Dendritic cell treated with granulocyte-macrophage colony-stimulating factor and Interleukin-4, amounts not matched to agents 40 ng/mL and 50 ng/mL, for 4 days (primary cell): ENCODE measurements at regions not wholly inside any gene's neighbourhood (a gene's known extent, or its start where the extent isn't known, plus 50 kb on each side); places are given as distances from the start of the nearest gene placed in this dataset.
A peak's percentile ranks its signal among the peaks of the same experiment; 100 is the strongest.

Experiments used
- H3K27ac Mint-ChIP-seq: one replicate; pipeline ENCODE4 v1.8.0; 2022; ENCODE audit warnings: mild to moderate bottlenecking, mixed read lengths
- H3K27me3 Mint-ChIP-seq: one replicate; pipeline ENCODE4 v1.8.0; 2022; ENCODE audit warnings: mild to moderate bottlenecking, mixed read lengths
- H3K36me3 Mint-ChIP-seq: one replicate; pipeline ENCODE4 v1.8.0; 2022; ENCODE audit warnings: low read depth, mixed read lengths
- H3K4me1 Mint-ChIP-seq: one replicate; pipeline ENCODE4 v1.8.0; 2022; ENCODE audit warnings: low read depth, mixed read lengths
- H3K4me3 Mint-ChIP-seq: one replicate; pipeline ENCODE4 v1.8.0; 2022; ENCODE audit warnings: mild to moderate bottlenecking, moderate library complexity, mixed read lengths
- H3K9me3 Mint-ChIP-seq: one replicate; pipeline ENCODE4 v1.8.0; 2022; ENCODE audit warnings: mixed read lengths
- intact Hi-C: fragments of 100-400 bp; cut with micrococcal nuclease; formaldehyde crosslinking; loops from one replicate; pipeline ENCODE4 v1.15.0; 2022

DNA sequence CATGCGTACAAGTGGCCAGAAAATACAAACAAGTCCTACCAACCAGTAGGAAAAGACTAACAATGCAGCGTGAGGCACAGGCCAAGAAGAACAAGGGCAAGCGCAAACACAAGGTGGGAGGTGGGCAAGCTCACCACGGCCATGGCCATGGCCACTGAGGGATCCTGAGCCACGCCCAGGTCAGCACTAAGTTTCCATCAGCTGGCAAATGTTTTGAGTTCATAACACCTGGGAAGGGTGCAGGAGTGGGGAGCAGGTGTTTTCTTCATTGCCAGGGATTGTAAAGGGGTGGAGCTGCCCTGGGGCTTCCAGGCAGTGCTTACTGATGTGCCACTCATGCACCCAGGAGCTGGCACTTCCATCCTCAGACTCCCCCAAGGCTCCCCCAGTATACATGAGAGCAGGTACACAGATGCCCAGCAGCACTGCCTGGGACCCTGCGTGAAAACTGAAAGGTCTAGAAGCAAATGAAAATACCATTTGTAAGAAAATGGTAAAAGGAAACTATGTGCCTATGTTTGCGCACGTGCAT is 139.2 kb upstream of the RET start:
- H3K4me1 Mint-ChIP-seq, result peaks cover 33% of the 10 kb centered on the region
- H3K27ac Mint-ChIP-seq, result no peak overlapping the region
- no peaks in the 10 kb centered on the region for H3K9me3 Mint-ChIP-seq
- H3K27me3 Mint-ChIP-seq, result peaks cover 27% of the 10 kb centered on the region
- intact Hi-C loops, result no loop called here
- no peaks in the 10 kb centered on the region for H3K36me3 Mint-ChIP-seq
- no peak overlapping the region for H3K4me3 Mint-ChIP-seq

DNA sequence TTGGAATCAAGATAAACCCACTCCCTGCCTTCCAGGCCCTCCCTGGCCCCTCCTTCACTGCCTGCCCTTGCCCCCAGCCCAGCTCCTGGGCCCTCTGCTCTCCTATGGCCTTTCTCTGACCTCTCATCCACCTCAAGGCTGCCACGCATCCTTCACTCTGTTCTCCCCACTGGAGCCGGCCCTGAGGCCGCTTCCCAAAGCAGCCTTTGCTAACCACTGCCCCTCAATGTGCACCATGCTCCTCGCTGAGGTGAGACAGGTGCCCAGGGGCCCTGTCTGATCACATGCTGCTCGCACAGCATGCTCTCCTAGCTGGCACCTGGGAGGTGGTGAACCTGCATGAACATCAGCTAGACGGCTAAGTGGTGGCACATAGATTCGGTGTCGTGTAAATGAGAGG is 138.5 kb upstream of the RET start:
- peaks cover 22% of the 10 kb centered on the region for H3K27me3 Mint-ChIP-seq
- peaks cover 28% of the 10 kb centered on the region for H3K4me1 Mint-ChIP-seq
- no peak overlapping the region for H3K27ac Mint-ChIP-seq
- no peaks in the 10 kb centered on the region for H3K36me3 Mint-ChIP-seq
- intact Hi-C loops, result no loop called here
- no peaks in the 10 kb centered on the region for H3K9me3 Mint-ChIP-seq
- no peak overlapping the region for H3K4me3 Mint-ChIP-seq

DNA sequence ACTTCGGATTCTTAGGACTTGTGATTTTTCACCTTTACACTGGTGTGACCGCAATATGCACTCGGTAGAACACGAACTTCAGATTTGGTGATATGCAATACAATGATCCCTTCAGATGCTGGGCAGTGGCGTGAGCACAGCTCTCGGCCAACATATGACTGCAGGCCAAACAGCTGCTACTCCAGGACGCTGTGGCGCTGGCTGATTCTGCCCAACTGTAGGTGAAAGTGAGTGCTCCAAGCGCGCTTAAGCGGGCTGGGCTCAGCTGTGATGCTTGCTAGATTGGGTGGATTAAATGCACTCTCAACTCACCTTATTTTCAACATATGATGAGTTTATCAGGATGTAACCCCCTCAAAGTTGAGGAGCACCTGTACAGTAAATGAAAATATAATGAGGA is 137.6 kb upstream of the RET start:
- Mint-ChIP-seq H3K36me3 (no peaks in the 10 kb centered on the region), H3K4me1 (peaks cover 28% of the 10 kb centered on the region), H3K27ac (no peak overlapping the region), H3K9me3 (no peaks in the 10 kb centered on the region), H3K27me3 (peaks cover 13% of the 10 kb centered on the region), H3K4me3 (no peak overlapping the region)
- intact Hi-C loops, result no loop called here

DNA sequence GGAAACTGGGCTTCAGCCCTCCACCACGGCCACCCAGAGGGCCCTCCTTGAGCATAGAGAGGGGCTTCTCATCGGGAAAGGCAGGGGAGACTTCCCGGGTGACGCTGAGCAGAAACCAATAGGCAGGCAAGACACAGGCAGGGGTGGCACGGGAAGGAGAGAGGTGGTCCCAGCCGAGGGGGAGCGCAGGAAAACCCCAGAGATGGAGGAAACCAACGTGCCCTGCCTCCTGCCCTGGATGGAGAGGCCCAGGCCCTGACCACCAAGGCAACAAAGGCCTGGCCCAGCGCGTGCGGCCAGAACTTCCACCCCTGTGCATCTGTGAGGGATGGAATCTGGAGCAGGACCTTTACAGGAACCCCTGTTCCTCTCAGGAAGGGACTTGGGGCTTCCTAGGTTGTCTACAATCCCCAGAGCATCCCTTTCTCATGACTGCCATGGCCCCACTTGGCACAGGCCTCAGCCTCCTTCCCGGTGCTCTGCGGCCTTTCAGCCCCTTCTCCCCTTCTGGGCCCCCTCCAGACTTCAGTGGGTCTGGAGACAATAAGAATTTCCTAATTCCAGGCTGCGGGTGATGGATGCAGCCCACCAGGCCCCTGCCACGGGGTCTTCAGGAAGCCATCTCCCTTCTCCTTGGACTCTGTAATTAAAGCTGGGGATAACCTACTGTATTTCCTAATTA is 137.0 kb upstream of the RET start:
- Mint-ChIP-seq H3K27me3 (peaks cover 7% of the 10 kb centered on the region), H3K36me3 (no peaks in the 10 kb centered on the region)
- intact Hi-C loops, result no loop called here

DNA sequence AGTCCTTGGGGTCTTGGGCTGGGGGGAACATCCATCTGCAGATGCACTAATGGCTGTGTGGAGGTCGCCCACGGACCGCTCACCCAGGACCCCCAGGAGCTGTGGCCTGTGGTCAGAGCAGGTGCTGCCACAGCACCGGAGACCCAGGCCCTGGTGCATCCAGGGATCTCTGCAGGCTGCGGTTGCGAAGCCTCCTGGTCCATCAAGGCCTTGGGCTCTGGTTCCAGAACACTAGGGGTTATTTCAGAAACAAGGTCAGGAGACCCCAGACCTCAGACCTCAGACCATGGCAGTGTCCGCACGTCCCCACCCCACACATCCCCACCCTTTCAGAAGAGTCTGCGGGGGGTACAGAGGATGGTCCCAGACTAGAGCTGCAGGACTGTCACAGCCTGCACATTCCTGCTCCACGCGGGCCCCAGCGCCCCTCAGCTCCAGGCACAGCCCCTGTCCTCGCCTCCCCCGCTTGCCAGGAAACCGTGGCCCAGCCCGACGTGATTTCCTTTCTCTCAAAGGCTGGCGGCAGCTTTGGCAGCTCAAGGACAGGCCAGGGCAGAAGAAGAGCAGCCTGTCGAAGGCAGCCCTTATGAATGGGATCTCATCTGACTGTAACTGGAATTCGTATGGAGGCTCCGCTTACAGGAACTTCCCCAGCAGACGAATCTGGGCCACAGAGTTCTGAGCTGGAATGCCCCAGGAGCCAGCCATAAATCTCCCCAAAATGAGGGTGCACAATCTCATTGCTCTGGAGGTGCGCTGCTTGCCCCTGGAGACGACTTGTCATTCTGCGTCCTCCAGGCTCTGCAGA is 136.2 kb upstream of the RET start:
- Mint-ChIP-seq H3K27ac (no peak overlapping the region), H3K4me1 (peaks cover 23% of the 10 kb centered on the region), H3K9me3 (no peaks in the 10 kb centered on the region), H3K4me3 (no peak overlapping the region), H3K36me3 (no peaks in the 10 kb centered on the region), H3K27me3 (peaks cover 2% of the 10 kb centered on the region)
- intact Hi-C loops, result no loop called here

More for the DNA sequence above, 137.0 kb upstream of the RET start:
- H3K4me1 Mint-ChIP-seq, result peaks cover 24% of the 10 kb centered on the region
- no peak overlapping the region for H3K4me3 Mint-ChIP-seq
- H3K27ac Mint-ChIP-seq, result no peak overlapping the region
- H3K9me3 Mint-ChIP-seq, result no peaks in the 10 kb centered on the region

DNA sequence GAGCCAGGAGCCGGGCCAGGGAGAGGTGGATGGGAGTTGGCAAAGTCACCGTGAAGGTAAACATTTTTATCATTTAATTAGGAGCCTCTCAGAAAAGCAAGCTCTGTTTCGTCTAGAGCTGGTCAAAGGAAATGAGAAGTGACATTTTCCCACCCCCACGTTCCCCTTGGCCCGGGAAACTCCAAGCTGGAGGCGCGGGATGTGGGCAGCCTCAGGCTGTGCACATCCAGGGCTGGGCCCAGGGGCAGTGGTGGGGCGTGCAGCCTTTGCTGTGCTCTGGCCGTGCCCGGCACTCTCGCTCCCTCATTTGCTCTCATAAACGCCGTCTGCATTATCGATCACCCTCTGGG is 135.6 kb upstream of the RET start:
- H3K4me3 Mint-ChIP-seq, result no peak overlapping the region
- intact Hi-C loops, result no loop called here

DNA sequence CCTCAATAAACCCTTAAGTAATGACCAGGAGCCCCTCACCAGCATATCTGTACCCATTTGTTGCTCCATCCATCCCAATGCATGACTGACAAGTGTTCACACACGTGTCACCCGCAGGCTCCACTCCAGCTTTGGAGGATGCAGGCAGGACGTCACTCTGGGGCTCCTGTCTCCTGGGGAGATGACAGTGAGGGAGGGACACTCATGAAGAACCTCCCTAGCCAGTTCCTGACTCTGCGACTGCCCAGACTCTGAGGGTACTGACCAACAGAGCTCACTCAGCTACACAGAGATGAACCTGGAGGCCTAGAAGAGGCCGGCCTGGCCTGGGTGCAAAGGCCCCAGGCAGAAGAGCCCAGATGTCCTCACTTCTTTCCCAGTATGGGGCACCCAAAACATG is 135.1 kb upstream of the RET start:
- intact Hi-C loops, result no loop called here
- H3K27me3 Mint-ChIP-seq, result peaks cover 2% of the 10 kb centered on the region
- H3K9me3 Mint-ChIP-seq, result no peaks in the 10 kb centered on the region
- no peak overlapping the region for H3K27ac Mint-ChIP-seq
- peaks cover 23% of the 10 kb centered on the region for H3K4me1 Mint-ChIP-seq
- H3K4me3 Mint-ChIP-seq, result no peak overlapping the region
- no peaks in the 10 kb centered on the region for H3K36me3 Mint-ChIP-seq

More for the DNA sequence above, 135.6 kb upstream of the RET start:
- H3K27ac Mint-ChIP-seq, result no peak overlapping the region
- H3K27me3 Mint-ChIP-seq, result peaks cover 2% of the 10 kb centered on the region
- H3K36me3 Mint-ChIP-seq, result no peaks in the 10 kb centered on the region
- peaks cover 23% of the 10 kb centered on the region for H3K4me1 Mint-ChIP-seq
- H3K9me3 Mint-ChIP-seq, result no peaks in the 10 kb centered on the region

DNA sequence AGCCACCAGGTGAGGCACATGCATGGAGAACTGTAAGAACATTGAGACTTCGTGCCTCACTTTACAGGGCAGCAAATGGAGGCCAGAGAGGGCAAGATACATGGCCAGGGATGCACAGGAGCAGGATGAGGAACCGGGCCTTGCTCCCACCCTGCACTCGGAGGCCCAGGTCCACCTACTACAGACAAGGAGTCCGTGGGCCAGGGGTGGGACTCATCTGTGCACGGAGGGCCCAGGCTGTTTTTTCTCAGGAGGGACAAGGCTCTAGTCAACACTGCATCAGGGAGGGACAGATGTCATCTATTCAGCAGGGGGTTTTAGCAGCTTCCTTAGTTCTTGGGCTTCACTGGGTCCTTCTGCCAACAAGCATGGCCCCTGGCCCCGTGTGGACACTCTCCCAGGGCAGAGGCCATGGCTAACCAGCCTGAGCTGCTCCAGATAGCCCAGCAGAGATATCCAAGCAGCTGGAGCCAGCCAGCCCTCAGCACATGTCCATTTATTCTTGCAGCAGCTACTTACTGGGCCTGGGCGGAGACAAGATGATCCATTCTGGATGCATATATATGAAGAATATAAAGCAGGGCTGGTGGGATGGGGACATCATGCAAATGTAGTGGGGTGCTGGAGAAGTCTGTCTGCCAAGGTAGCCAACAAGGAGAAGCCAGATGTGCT is 134.5 kb upstream of the RET start:
- H3K4me3 Mint-ChIP-seq, result no peak overlapping the region
- H3K27me3 Mint-ChIP-seq, result peaks cover 2% of the 10 kb centered on the region
- H3K9me3 Mint-ChIP-seq, result peaks cover 2% of the 10 kb centered on the region

DNA sequence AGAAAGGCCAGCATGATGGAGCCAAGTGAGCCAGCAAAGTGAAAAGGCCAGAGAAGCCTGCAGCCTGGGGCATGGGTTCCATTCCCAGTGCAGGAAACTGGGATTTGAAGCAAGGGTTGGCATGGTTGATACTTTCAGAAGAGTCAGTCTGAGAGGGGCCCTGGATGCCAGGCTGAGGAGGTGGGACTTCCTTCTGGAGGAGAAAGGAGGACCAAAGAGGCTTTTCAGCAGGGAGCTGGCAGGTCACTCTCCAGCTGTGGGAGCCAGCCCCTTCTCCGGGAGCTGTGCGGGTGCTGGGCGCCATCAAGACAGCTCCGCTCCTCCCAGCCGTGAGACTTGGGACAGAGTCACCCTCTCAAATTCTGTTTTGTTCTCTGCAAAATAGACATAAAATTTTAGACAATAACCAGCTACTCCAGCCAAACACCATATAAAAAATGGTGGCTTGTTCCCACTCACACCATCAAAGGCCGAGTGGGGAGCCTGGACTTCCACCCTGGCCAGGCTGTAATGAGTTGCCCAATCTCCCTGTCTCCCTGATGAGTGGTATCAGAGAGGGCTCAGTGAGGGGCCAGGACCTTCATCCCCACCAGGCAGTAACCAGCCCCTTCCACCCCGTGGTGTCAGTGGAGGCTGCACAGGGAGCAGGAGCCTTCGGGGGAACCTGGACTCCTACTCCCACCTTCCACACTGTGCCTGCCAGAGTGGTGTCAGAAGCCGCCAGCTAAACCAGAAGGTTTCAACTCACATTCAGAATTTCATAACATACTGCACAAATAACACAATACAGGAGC is 133.6 kb upstream of the RET start:
- Mint-ChIP-seq H3K36me3 (no peaks in the 10 kb centered on the region), H3K4me3 (no peak overlapping the region), H3K27ac (no peak overlapping the region), H3K27me3 (peaks cover 2% of the 10 kb centered on the region), H3K9me3 (peaks cover 11% of the 10 kb centered on the region), H3K4me1 (peaks cover 23% of the 10 kb centered on the region)
- intact Hi-C loops, result no loop called here

More for the DNA sequence above, 134.5 kb upstream of the RET start:
- intact Hi-C loops, result no loop called here
- H3K36me3 Mint-ChIP-seq, result no peaks in the 10 kb centered on the region
- H3K27ac Mint-ChIP-seq, result no peak overlapping the region
- H3K4me1 Mint-ChIP-seq, result peaks cover 23% of the 10 kb centered on the region

DNA sequence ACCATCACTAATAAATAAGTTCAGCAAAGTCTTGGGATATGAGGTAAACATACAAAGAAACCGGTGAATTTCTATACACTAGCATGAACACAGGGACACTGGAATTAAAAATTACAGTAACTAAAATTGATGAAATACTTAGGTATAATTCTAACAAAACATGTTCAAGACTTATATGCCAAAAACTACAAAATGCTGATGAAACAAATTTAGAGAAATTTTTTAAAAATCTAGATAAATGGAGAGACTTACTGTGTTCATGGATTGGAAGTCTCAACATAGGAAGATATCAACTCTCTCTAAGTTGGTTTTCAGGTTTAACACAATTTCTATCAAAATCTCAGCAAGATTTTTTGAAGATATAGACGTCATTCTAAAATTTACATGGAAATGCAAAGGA is 128.8 kb upstream of the RET start:
- intact Hi-C loops, result no loop called here

DNA sequence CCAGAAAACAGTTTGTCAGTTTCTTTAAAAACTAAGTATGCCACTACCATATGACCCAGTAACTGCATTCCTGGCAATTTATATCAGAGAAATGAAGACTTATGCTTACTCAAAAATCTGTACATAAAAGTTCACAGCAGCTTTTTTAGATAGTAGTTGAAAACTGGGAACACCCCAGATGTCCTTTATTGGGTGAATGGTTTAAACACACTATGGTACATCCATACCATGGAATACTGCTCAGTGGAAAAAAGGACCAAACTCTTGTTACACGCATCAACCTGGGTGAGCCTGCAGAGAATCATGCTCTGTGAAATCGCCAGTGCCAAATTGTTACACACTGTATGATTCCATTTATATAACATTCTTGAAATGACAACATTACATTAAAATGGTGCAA is 127.6 kb upstream of the RET start:
- Mint-ChIP-seq H3K4me3 (no peak overlapping the region), H3K4me1 (peaks cover under 1% of the 10 kb centered on the region), H3K36me3 (no peaks in the 10 kb centered on the region), H3K27me3 (peaks cover 18% of the 10 kb centered on the region), H3K27ac (no peak overlapping the region), H3K9me3 (peaks cover 13% of the 10 kb centered on the region)
- intact Hi-C loops, result no loop called here

More for the DNA sequence above, 128.8 kb upstream of the RET start:
- no peak overlapping the region for H3K27ac Mint-ChIP-seq
- peaks cover 13% of the 10 kb centered on the region for H3K9me3 Mint-ChIP-seq
- H3K4me3 Mint-ChIP-seq, result no peak overlapping the region
- no peaks in the 10 kb centered on the region for H3K36me3 Mint-ChIP-seq
- peaks cover 12% of the 10 kb centered on the region for H3K4me1 Mint-ChIP-seq
- peaks cover 18% of the 10 kb centered on the region for H3K27me3 Mint-ChIP-seq

DNA sequence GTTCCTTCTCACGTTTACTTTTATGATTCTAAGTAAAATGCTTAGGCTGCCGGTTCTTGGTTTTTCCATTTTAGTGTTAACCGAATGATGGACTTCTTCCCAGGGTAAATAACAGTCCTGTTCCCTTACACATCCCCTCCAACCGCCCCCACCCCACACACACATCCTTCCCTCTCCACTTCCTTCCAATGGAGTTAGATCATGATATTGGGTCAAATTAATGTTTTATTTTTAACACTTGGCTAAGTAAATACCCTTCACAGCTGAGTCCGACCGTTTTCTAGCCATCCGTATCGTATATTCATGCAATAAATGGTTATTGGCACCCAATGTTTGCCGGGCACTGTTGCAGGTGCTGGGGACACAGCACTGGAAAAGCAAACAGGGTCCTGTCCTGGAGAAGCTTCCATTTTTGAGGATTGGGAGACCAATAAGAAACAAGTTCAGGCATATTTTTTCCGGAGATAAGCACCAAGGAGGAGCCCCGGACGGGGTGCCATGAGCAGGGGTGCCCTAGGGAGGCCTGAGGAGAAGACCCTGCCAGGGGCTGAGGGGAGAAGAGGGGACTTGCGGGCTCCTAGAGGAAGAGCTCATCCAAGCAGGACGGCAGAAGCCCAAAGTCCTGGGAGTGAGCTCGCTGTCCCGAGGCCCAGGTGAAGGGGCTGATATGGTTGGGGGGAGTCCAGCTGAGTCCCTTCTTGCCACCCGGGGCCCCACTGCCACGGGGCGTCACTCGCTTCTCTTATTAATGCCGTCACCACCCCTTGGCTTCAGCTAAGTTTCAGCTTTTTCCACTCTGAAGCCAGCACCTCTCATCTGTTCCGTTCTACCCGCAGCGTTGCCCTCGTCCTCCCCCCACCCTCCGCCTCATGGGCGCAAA is 126.0 kb upstream of the RET start:
- H3K27ac Mint-ChIP-seq, result no peak overlapping the region
- no peaks in the 10 kb centered on the region for H3K4me1 Mint-ChIP-seq
- H3K27me3 Mint-ChIP-seq, result peaks cover 18% of the 10 kb centered on the region
- H3K9me3 Mint-ChIP-seq, result peaks cover 13% of the 10 kb centered on the region
- intact Hi-C loops, result no loop called here
- no peaks in the 10 kb centered on the region for H3K36me3 Mint-ChIP-seq
- peak overlapping the region; percentile 11 for H3K4me3 Mint-ChIP-seq
